HepG2 (cell line): ENCODE measurements at regions not wholly inside any gene's neighbourhood (a gene's known extent, or its start where the extent isn't known, plus 50 kb on each side); places are given as distances from the start of the nearest gene placed in this dataset.

Source experiments
- ATAC-seq: fragments of 200-7000 bp; cut with Tn5 transposase; 3 replicates; pipeline ENCODE4 v1.9.1; 2020; ENCODE audit warnings: mild to moderate bottlenecking, moderate library complexity
- BruUV-seq: library from RNA; stranded (reverse); fragments of 400-500 nt; replicated peaks from 2 replicates; lab custom pipeline; 2021; lab: Mats Ljungman, UMichigan
- CTCF ChIA-PET: fragments of 300-600 bp; formaldehyde crosslinking; extraction: SDS; loops from one replicate; lab custom pipeline; 2021; ENCODE audit warnings: low total read pairs, inconsistent platforms, low intra/inter-chr PET ratio; lab: Yijun Ruan, JAX
- POLR2A ChIA-PET: fragments of 350-600 bp; sonication (Branson Sonifier 250); formaldehyde crosslinking; loops from one replicate; lab custom pipeline; 2020; ENCODE audit warnings: antibody characterized with exemption, inconsistent platforms; lab: Yijun Ruan, JAX
- DNase-seq: peaks from one replicate; pipeline ENCODE4 v3.0.0-alpha.2; 2015; ENCODE audit warnings: low spot score
- FAIRE-seq: peaks from 3 replicates; lab custom pipeline; 2011; peaks lifted over from hg19 to GRCh38; lab: Jason Lieb, UNC
- H2AFZ ChIP-seq: one replicate; pipeline ENCODE4 v1.6.1; 2011; ENCODE audit warnings: low read length, inconsistent platforms
- H3K27ac ChIP-seq: fragments of 300-600 bp; 3 replicates; pipeline ENCODE4 v1.8.0; 2011; ENCODE audit warnings: mixed run types, mild to moderate bottlenecking, mixed read lengths, low read length, inconsistent platforms; ENCODE audit not compliant: insufficient read depth; ENCODE audit errors: extremely low read length
- H3K27me3 ChIP-seq, 2 experiments: fragments of 200-600 bp in 1 of 2; 2 replicates in 1 of 2; 3 replicates in 1 of 2; pipeline versions ENCODE4 v1.6.0 to v1.8.0; 2011; ENCODE audit warnings: low read length in 2 of 2, mild to moderate bottlenecking in 2 of 2, moderate library complexity in 2 of 2, inconsistent platforms in 1 of 2; ENCODE audit not compliant: insufficient read depth in 2 of 2, control insufficient read depth in 1 of 2
- H3K36me3 ChIP-seq, 2 experiments: fragments of 200-600 bp in 1 of 2; replicated peaks in 1 of 2; 2 replicates in 1 of 2; 3 replicates in 1 of 2; pipeline versions ENCODE4 v1.5.1 to v1.8.0; 2011; ENCODE audit warnings: low read length in 2 of 2, inconsistent platforms in 1 of 2; ENCODE audit not compliant: insufficient read depth in 2 of 2, control insufficient read depth in 1 of 2
- H3K4me1 ChIP-seq: 2 replicates; pipeline ENCODE4 v1.5.1; 2012; ENCODE audit warnings: low read length, inconsistent platforms; ENCODE audit not compliant: insufficient read depth
- H3K4me2 ChIP-seq: 2 replicates; pipeline ENCODE4 v1.6.0; 2011; ENCODE audit warnings: low read depth, low read length, inconsistent platforms
- H3K4me3 ChIP-seq, 3 experiments: fragments of 200-600 bp in 1 of 3; sonication (generic), shearing (Covaris generic) in 1 of 3; replicated peaks in 1 of 3; 2 replicates each; pipeline ENCODE4 v1.5.1; 2011 to 2016; ENCODE audit warnings: low read length in 3 of 3, inconsistent platforms in 2 of 3, low read depth in 2 of 3, mild to moderate bottlenecking in 2 of 3, control low read depth in 1 of 3, mixed read lengths in 1 of 3; ENCODE audit not compliant: insufficient read depth in 1 of 3
- H3K79me2 ChIP-seq: one replicate; pipeline ENCODE4 v1.6.1; 2011; ENCODE audit warnings: low read length, inconsistent platforms; ENCODE audit not compliant: insufficient read depth
- H3K9ac ChIP-seq: 2 replicates; pipeline ENCODE4 v1.6.0; 2011; ENCODE audit warnings: mild to moderate bottlenecking, low read depth, low read length, inconsistent platforms; ENCODE audit not compliant: insufficient read depth
- H3K9me3 ChIP-seq: 2 replicates; pipeline ENCODE4 v1.5.1; 2012; ENCODE audit warnings: mild to moderate bottlenecking, low read length
- H4K20me1 ChIP-seq: 2 replicates; pipeline ENCODE4 v1.6.0; 2011; ENCODE audit warnings: inconsistent platforms, mild to moderate bottlenecking, low read length, moderate library complexity; ENCODE audit not compliant: insufficient read depth
- BHLHE40 ChIP-seq: IDR thresholded peaks from 2 replicates; pipeline ENCODE4 v1.6.1; 2011; ENCODE audit warnings: low read length, improper control_type of control experiment
- CTCF ChIP-seq: sonication (generic); formaldehyde crosslinking; IDR thresholded peaks from 2 replicates; pipeline ENCODE4 v1.5.0; 2020; ENCODE audit warnings: mild to moderate bottlenecking, missing genetic modification reagents, moderate library complexity
- MAFF ChIP-seq: IDR thresholded peaks from 2 replicates; pipeline ENCODE4 v1.6.1; 2011; ENCODE audit warnings: low read depth, low read length, improper control_type of control experiment
- MAFK ChIP-seq, 2 experiments: IDR thresholded peaks in 1 of 2; conservative IDR thresholded peaks in 1 of 2; 2 replicates each; pipeline ENCODE4 v1.6.1; 2011; ENCODE audit warnings: improper control_type of control experiment in 2 of 2, low read length in 2 of 2
- ZNF782 ChIP-seq: sonication (generic); formaldehyde crosslinking; IDR thresholded peaks from 2 replicates; pipeline ENCODE4 v1.4.0; 2020; ENCODE audit warnings: missing genetic modification reagents, mild to moderate bottlenecking, borderline replicate concordance
- WGBS: methylation state at CpG from one replicate; pipeline ENCODE4 v1.1.6; 2017; ENCODE audit warnings: low lambda C conversion rate; 5-methylcytosine and 5-hydroxymethylcytosine counted together
- in situ Hi-C: cut with HindIII; loops from 2 replicates; pipeline ENCODE4 v1.10.0; 2017; ENCODE audit warnings: low pct_unique_long_range_greater_than_20kb; ENCODE audit not compliant: extremely low pct_ligation_motif_present
- intact Hi-C: fragments of 100-400 bp; cut with micrococcal nuclease; formaldehyde crosslinking; loops from one replicate; pipeline ENCODE4 v1.10.0; 2022; ENCODE audit not compliant: unreplicated experiment

- POLR2A ChIA-PET = no interaction called here
- intact Hi-C loops (loop anchor here (5.0 kb wide), 1 partner anchor 149 kb away; no protein-coding TSS in a partner anchor), in situ Hi-C loops (no loop called here)
- H3K9ac ChIP-seq = no peak overlapping the region
- no peak overlapping the region for H3K4me3 ChIP-seq
- ATAC-seq = no peak
- H4K20me1 ChIP-seq = no peaks in the 10 kb centered on the region
- BruUV-seq = no TSS peak
- DNase-seq = peak; percentile 2
- peaks cover 23% of the 10 kb centered on the region for H3K9me3 ChIP-seq
- H3K4me2 ChIP-seq = no peak overlapping the region
- H3K4me1 ChIP-seq = no peaks in the 10 kb centered on the region
- no peaks in the 10 kb centered on the region for H3K36me3 ChIP-seq
- H3K27ac ChIP-seq = no peak overlapping the region
- no peak for FAIRE-seq
- no peak overlapping the region for H2AFZ ChIP-seq
- no peaks in the 10 kb centered on the region for H3K27me3 ChIP-seq
- TF ChIP-seq ZNF782 (CRISPR knock-in tag) (no peak), CTCF (CRISPR knock-in tag) (peak; percentile 25; the same call in 1 of the 2 replicates)
- TF ChIP-seq, all 625 proteins: peak for 1
- no peaks in the 10 kb centered on the region for H3K79me2 ChIP-seq
- CTCF ChIA-PET = no interaction called here
- WGBS = 13% methylated on average over 10 of the region's 12 CpGs
Measured at GRCh38 chr5:148005788-148006520, 57.8 kb upstream of the SPINK5 start.

GRCh38 chr5:148003226-148003625 lies 60.6 kb upstream of the SPINK5 start:
- ATAC-seq (no peak), FAIRE-seq (no peak), DNase-seq (no peak)
- Histone ChIP-seq H3K79me2 (no peaks in the 10 kb centered on the region), H3K9me3 (peaks cover 36% of the 10 kb centered on the region), H3K4me2 (no peak overlapping the region), H3K9ac (no peak overlapping the region), H3K27ac (no peak overlapping the region), H3K4me3 (no peak overlapping the region), H4K20me1 (no peaks in the 10 kb centered on the region), H3K4me1 (no peaks in the 10 kb centered on the region), H3K36me3 (no peaks in the 10 kb centered on the region), H2AFZ (no peak overlapping the region), H3K27me3 (no peaks in the 10 kb centered on the region)
- TF ChIP-seq MAFF = peak; percentile 76
- TF ChIP-seq BHLHE40 = no peak
- TF ChIP-seq MAFK (conservative IDR thresholded peaks at IDR 0.05 in 1 of 2, IDR thresholded peaks at IDR 0.05 in 1 of 2; ENCODE audit: low read length in 2 of 2) = peak; percentile 72 to 85; a peak in 3 of 4 replicates
- CTCF ChIA-PET = no interaction called here
- no TSS peak for BruUV-seq
- intact Hi-C loops = no loop called here
- POLR2A ChIA-PET = no interaction called here
- in situ Hi-C loops = no loop called here
